ENCODE measurements at regions not wholly inside any gene's neighbourhood (a gene's known extent, or its start where the extent isn't known, plus 50 kb on each side); places are given as distances from the start of the nearest gene placed in this dataset.

DNA sequence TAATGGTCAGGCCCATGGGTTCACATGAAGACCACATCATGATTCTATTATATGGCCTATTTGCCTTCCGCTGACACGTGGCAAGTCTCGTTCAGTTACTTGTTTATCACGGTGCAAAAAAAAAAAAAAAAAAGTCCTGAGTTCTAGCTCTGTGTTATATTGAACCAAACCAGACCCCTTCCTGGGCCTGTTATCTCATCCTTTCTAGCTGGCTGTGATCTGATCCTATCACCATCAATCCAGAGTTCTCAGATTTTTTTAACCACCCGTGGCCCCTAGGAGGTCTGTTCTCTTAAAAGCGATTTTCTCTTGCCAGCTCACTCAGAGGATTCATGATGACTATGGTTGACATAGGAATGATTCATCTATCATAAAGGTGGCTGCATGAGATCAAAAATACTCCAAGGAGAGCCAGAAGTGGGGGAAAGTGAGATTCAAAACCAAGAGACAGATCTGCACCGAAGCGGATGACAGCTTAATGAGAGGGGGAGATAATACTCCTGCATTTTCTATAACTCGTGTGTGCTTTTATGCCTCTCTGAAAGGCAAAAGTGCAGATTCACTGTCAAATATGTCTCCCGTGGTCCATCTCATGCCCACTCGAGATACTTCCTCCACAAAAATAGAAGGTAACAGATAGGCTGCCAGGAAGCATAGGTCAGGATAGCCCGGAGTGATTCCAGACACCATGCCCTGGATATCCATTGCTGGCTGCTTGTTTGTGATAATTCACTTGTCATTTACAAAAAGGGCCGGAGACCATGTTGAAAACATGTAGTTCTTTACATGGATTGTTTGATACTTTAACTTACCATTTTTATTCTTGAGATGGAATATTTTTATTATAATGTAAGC lies 505.7 kb upstream of the KLHL29 start:
- Mint-ChIP-seq H3K27ac (ENCODE audit: unreplicated experiment) (no peak overlapping the region), H3K4me1 (ENCODE audit: low read depth, unreplicated experiment) (no peaks in the 10 kb centered on the region), H3K36me3 (ENCODE audit: insufficient read depth, unreplicated experiment) (no peaks in the 10 kb centered on the region), H3K4me3 (ENCODE audit: unreplicated experiment) (no peak overlapping the region), H3K27me3 (ENCODE audit: insufficient read depth, unreplicated experiment) (peaks cover 1% of the 10 kb centered on the region), H3K9me3 (ENCODE audit: unreplicated experiment) (peaks cover 10% of the 10 kb centered on the region)
- DNase-seq = no peak
- ChIA-PET POLR2A (no interaction called here), CTCF (interaction anchor here (0.6 kb wide), 1 partner anchor 183 kb away, joined by 3 read pairs; no protein-coding TSS in a partner anchor)
- Histone ChIP-seq H3K9me3 (no peaks in the 10 kb centered on the region; the same call in 1 of the 2 replicates), H3K4me3 (ENCODE audit: low read depth, low read length) (no peak overlapping the region), H3K36me3 (ENCODE audit: control insufficient read depth, insufficient read depth, low read length) (no peaks in the 10 kb centered on the region), H3K4me1 (no peaks in the 10 kb centered on the region), H3K27me3 (replicated peaks; ENCODE audit: control insufficient read depth, insufficient read depth, low read length) (no peaks in the 10 kb centered on the region)
- TF ChIP-seq, protein P1, sequence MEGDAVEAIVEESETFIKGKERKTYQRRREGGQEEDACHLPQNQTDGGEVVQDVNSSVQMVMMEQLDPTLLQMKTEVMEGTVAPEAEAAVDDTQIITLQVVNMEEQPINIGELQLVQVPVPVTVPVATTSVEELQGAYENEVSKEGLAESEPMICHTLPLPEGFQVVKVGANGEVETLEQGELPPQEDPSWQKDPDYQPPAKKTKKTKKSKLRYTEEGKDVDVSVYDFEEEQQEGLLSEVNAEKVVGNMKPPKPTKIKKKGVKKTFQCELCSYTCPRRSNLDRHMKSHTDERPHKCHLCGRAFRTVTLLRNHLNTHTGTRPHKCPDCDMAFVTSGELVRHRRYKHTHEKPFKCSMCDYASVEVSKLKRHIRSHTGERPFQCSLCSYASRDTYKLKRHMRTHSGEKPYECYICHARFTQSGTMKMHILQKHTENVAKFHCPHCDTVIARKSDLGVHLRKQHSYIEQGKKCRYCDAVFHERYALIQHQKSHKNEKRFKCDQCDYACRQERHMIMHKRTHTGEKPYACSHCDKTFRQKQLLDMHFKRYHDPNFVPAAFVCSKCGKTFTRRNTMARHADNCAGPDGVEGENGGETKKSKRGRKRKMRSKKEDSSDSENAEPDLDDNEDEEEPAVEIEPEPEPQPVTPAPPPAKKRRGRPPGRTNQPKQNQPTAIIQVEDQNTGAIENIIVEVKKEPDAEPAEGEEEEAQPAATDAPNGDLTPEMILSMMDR (IDR thresholded peaks at IDR 0.05; ENCODE audit: insufficient read depth in 1 of 2, low read depth in 1 of 2, low read length in 1 of 2, severe bottlenecking in 1 of 2, unreplicated experiment in 1 of 2) = no peak
- no TSS peak for BruUV-seq (replicated peaks)
- intact Hi-C loops (cut with micrococcal nuclease; ENCODE audit: unreplicated experiment) = no loop called here

DNA sequence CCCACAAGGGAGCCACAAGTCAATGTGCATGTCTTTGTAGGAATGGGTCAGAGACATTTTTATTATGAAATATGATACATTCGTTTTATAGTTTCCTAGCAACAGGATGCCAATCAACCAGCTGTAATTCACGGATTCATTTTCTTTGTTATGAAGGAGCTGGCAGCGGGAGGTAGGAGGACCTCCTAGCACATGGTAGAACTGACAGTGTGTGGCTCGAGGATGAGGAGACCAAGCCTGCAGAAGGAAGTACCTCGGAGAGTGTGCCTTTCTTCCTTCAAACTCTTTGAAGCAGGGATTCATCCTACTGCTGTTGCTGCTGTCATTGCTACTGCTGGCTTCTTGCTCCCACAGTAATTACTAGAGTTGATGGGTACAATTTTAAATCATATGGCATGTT lies 504.8 kb upstream of the KLHL29 start:
- H3K9me3 ChIP-seq = no peaks in the 10 kb centered on the region; the same call in 1 of the 2 replicates
- no peaks in the 10 kb centered on the region for H3K27me3 ChIP-seq (replicated peaks; ENCODE audit: control insufficient read depth, insufficient read depth, low read length)
- intact Hi-C loops (cut with micrococcal nuclease; ENCODE audit: unreplicated experiment) = no loop called here
- Mint-ChIP-seq H3K36me3 (ENCODE audit: insufficient read depth, unreplicated experiment) (no peaks in the 10 kb centered on the region), H3K27me3 (ENCODE audit: insufficient read depth, unreplicated experiment) (no peaks in the 10 kb centered on the region), H3K4me1 (ENCODE audit: low read depth, unreplicated experiment) (no peaks in the 10 kb centered on the region), H3K4me3 (ENCODE audit: unreplicated experiment) (no peak overlapping the region), H3K27ac (ENCODE audit: unreplicated experiment) (no peak overlapping the region), H3K9me3 (ENCODE audit: unreplicated experiment) (peaks cover 10% of the 10 kb centered on the region)
- no peaks in the 10 kb centered on the region for H3K4me1 ChIP-seq
- ChIA-PET POLR2A (no interaction called here), CTCF (no interaction called here)
- DNase-seq = no peak
- no peaks in the 10 kb centered on the region for H3K36me3 ChIP-seq (ENCODE audit: control insufficient read depth, insufficient read depth, low read length)
- H3K4me3 ChIP-seq (ENCODE audit: low read depth, low read length) = no peak overlapping the region
- no TSS peak for BruUV-seq (replicated peaks)
- TF ChIP-seq, protein P1 (IDR thresholded peaks at IDR 0.05; ENCODE audit: insufficient read depth in 1 of 2, low read depth in 1 of 2, low read length in 1 of 2, severe bottlenecking in 1 of 2, unreplicated experiment in 1 of 2) = no peak

DNA sequence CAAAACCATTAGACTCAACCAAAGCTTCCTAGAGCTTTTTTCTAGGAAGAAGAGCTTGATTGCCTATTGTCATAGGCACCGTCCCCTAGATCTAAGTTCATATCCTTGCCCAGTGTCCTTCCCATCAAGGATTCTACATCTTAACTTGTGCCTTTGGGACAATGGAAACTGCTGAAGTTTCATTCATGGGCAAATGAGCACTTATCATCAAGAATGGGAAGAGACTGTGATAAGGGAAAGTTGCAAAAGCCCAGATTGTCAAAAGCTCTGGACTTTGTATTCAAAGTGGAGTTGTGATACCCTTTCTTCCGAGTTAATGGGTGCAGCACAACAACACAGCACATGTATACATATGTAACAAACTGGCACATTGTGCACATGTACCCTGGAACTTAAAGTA lies 503.0 kb upstream of the KLHL29 start:
- H3K4me3 Mint-ChIP-seq (ENCODE audit: unreplicated experiment) = no peak overlapping the region

More for the DNA sequence above, 503.0 kb upstream of the KLHL29 start:
- intact Hi-C loops (cut with micrococcal nuclease; ENCODE audit: unreplicated experiment) = no loop called here
- H3K27me3 Mint-ChIP-seq (ENCODE audit: insufficient read depth, unreplicated experiment) = peaks cover 6% of the 10 kb centered on the region
- no peaks in the 10 kb centered on the region for H3K36me3 Mint-ChIP-seq (ENCODE audit: insufficient read depth, unreplicated experiment)
- Histone ChIP-seq H3K36me3 (ENCODE audit: control insufficient read depth, insufficient read depth, low read length) (no peaks in the 10 kb centered on the region), H3K4me1 (no peaks in the 10 kb centered on the region), H3K4me3 (ENCODE audit: low read depth, low read length) (no peak overlapping the region), H3K27me3 (replicated peaks; ENCODE audit: control insufficient read depth, insufficient read depth, low read length) (no peaks in the 10 kb centered on the region), H3K9me3 (no peaks in the 10 kb centered on the region)
- H3K4me1 Mint-ChIP-seq (ENCODE audit: low read depth, unreplicated experiment) = no peaks in the 10 kb centered on the region
- ChIA-PET POLR2A (no interaction called here), CTCF (no interaction called here)
- BruUV-seq (replicated peaks) = no TSS peak
- H3K9me3 Mint-ChIP-seq (ENCODE audit: unreplicated experiment) = no peaks in the 10 kb centered on the region
- no peak overlapping the region for H3K27ac Mint-ChIP-seq (ENCODE audit: unreplicated experiment)
- no peak for DNase-seq
- TF ChIP-seq, protein P1 (IDR thresholded peaks at IDR 0.05; ENCODE audit: insufficient read depth in 1 of 2, low read depth in 1 of 2, low read length in 1 of 2, severe bottlenecking in 1 of 2, unreplicated experiment in 1 of 2) = no peak

Data from Caco-2 (cell line).